A673 (cell line): ENCODE measurements at regions not wholly inside any gene's neighbourhood (a gene's known extent, or its start where the extent isn't known, plus 50 kb on each side); places are given as distances from the start of the nearest gene placed in this dataset.

Experiments used
- BruUV-seq: library from RNA; stranded (reverse); fragments of 400-500 nt; replicated peaks from 2 replicates; lab custom pipeline; 2021; lab: Mats Ljungman, UMichigan
- CTCF ChIA-PET: fragments of 300-600 bp; sonication (Branson Sonifier 250); formaldehyde crosslinking; loops from one replicate; lab custom pipeline; 2022; ENCODE audit warnings: antibody characterized with exemption; lab: Charles Lee
- POLR2A ChIA-PET: fragments of 300-600 bp; sonication (Branson Sonifier 250); formaldehyde crosslinking; loops from one replicate; lab custom pipeline; 2022; ENCODE audit warnings: antibody characterized with exemption; ENCODE audit not compliant: low non-redundant PET; lab: Charles Lee
- DNase-seq: peaks from one replicate; pipeline ENCODE4 v3.0.0-alpha.2; 2015; ENCODE audit warnings: low spot score
- H3K27ac ChIP-seq: fragments of 200-600 bp; sonication (generic); 2 replicates; pipeline ENCODE4 v1.5.1; 2016; ENCODE audit warnings: mixed run types, low read depth, mild to moderate bottlenecking, mixed read lengths, antibody characterized with exemption, low read length; ENCODE audit not compliant: poor library complexity, severe bottlenecking
- H3K27me3 ChIP-seq: fragments of 200-600 bp; sonication (generic); replicated peaks from 2 replicates; pipeline ENCODE4 v1.6.1; 2017; ENCODE audit warnings: mixed run types, low read depth, mild to moderate bottlenecking, mixed read lengths, antibody characterized with exemption, low read length; ENCODE audit not compliant: insufficient read depth, poor library complexity
- H3K36me3 ChIP-seq: fragments of 200-600 bp; sonication (generic); 2 replicates; pipeline ENCODE4 v1.6.1; 2016; ENCODE audit warnings: mixed run types, mild to moderate bottlenecking, mixed read lengths, antibody characterized with exemption, low read length; ENCODE audit not compliant: insufficient read depth, poor library complexity, severe bottlenecking
- H3K4me1 ChIP-seq: fragments of 200-600 bp; sonication (generic); 2 replicates; pipeline ENCODE4 v1.6.1; 2017; ENCODE audit warnings: mixed run types, mild to moderate bottlenecking, mixed read lengths, antibody characterized with exemption, low read length; ENCODE audit not compliant: insufficient read depth, poor library complexity, severe bottlenecking
- H3K4me3 ChIP-seq: fragments of 200-600 bp; sonication (generic); 2 replicates; pipeline ENCODE4 v1.5.1; 2016; ENCODE audit warnings: low read depth, mixed run types, mild to moderate bottlenecking, mixed read lengths, low read length; ENCODE audit not compliant: poor library complexity, severe bottlenecking
- H3K9me3 ChIP-seq: fragments of 200-600 bp; sonication (generic); 2 replicates; pipeline ENCODE4 v1.6.1; 2016; ENCODE audit warnings: mixed run types, low read depth, mild to moderate bottlenecking, mixed read lengths, antibody characterized with exemption, low read length; ENCODE audit not compliant: poor library complexity, severe bottlenecking
- EZH2 ChIP-seq: fragments of 200-600 bp; sonication (generic); IDR thresholded peaks from 2 replicates; pipeline ENCODE4 v1.6.1; 2017; ENCODE audit warnings: borderline replicate concordance, low read depth, mild to moderate bottlenecking, mixed read lengths, antibody characterized with exemption, low read length; ENCODE audit not compliant: poor library complexity, severe bottlenecking
- intact Hi-C: fragments of 100-400 bp; cut with micrococcal nuclease; formaldehyde crosslinking; loops from one replicate; pipeline ENCODE4 v1.10.0; 2022; ENCODE audit not compliant: unreplicated experiment
- TF ChIP-seq, protein P1 (sequence below): fragments of 300-800, 200-600 bp; sonication (generic); conservative IDR thresholded peaks from 2 replicates; pipeline ENCODE4 v1.5.1; 2017; ENCODE audit warnings: low read depth, mild to moderate bottlenecking, antibody characterized with exemption, low read length, moderate library complexity, mixed read lengths

DNA sequence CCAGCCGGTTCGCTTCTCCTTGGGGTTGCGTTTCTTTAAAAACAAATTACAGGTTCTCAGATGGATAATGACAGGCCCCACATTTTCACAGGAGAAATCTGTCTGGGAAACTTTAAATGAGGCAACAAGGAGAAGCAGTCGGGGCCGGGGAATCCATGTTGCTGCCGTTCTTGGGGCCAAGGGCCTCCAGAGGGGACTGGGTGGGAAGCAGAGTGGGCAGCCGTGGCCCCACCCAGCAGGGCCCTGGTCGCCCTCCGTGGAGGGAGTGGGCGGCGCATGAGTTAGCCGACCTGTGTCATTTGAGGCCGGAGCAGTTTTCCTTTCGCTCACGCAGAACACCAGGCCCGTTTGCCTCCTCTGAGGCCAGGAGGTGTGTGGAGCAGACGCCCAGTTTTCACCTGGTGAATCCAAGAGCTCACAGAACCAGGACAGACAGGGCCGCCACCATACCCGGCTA, 207.7 kb upstream of the CIBAR2 start:
- BruUV-seq, result no TSS peak
- no peak for DNase-seq
- no peaks in the 10 kb centered on the region for H3K27me3 ChIP-seq
- H3K9me3 ChIP-seq, result no peaks in the 10 kb centered on the region
- POLR2A ChIA-PET, result no interaction called here
- H3K27ac ChIP-seq, result no peak overlapping the region
- no peaks in the 10 kb centered on the region for H3K36me3 ChIP-seq
- no peak overlapping the region for H3K4me3 ChIP-seq
- TF ChIP-seq EZH2, result no peak
- TF ChIP-seq, protein P1, sequence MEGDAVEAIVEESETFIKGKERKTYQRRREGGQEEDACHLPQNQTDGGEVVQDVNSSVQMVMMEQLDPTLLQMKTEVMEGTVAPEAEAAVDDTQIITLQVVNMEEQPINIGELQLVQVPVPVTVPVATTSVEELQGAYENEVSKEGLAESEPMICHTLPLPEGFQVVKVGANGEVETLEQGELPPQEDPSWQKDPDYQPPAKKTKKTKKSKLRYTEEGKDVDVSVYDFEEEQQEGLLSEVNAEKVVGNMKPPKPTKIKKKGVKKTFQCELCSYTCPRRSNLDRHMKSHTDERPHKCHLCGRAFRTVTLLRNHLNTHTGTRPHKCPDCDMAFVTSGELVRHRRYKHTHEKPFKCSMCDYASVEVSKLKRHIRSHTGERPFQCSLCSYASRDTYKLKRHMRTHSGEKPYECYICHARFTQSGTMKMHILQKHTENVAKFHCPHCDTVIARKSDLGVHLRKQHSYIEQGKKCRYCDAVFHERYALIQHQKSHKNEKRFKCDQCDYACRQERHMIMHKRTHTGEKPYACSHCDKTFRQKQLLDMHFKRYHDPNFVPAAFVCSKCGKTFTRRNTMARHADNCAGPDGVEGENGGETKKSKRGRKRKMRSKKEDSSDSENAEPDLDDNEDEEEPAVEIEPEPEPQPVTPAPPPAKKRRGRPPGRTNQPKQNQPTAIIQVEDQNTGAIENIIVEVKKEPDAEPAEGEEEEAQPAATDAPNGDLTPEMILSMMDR, result no peak
- intact Hi-C loops, result no loop called here
- CTCF ChIA-PET, result no interaction called here
- peaks cover 8% of the 10 kb centered on the region for H3K4me1 ChIP-seq

DNA sequence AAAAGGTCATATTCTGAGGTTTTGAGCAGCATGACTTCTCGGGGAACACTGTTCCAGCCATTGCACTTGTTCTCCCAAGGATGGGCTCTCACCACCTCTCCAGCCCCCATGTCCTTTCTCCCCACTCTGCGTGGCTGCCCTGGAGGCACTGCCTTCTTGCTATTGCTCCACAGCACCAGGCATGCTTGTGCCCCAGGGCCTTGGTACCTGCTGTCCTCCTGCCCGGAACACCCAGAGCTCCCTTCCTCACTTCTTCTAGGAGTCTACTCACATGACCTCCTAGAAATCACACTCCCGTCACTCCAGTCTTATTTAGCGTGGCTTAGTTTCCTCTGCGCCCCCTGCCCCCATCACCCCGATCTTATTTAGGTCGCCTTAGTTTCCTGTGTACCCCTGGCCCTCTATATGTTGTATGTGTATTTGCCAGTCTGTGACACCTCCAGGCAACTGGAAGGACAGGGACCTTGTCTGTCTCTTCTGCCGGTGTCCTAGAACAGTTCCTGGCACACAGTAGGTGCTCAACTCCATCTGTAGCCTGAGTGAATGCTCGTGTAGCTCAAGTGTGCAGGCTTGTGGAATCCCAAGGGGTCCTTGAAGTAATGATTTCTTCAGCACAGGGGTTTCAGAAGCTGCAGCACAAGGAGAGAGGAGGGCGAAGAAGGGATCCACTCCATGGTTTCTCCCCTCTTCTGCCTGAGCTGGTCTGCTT, 208.6 kb upstream of the CIBAR2 start:
- CTCF ChIA-PET, result no interaction called here

DNA sequence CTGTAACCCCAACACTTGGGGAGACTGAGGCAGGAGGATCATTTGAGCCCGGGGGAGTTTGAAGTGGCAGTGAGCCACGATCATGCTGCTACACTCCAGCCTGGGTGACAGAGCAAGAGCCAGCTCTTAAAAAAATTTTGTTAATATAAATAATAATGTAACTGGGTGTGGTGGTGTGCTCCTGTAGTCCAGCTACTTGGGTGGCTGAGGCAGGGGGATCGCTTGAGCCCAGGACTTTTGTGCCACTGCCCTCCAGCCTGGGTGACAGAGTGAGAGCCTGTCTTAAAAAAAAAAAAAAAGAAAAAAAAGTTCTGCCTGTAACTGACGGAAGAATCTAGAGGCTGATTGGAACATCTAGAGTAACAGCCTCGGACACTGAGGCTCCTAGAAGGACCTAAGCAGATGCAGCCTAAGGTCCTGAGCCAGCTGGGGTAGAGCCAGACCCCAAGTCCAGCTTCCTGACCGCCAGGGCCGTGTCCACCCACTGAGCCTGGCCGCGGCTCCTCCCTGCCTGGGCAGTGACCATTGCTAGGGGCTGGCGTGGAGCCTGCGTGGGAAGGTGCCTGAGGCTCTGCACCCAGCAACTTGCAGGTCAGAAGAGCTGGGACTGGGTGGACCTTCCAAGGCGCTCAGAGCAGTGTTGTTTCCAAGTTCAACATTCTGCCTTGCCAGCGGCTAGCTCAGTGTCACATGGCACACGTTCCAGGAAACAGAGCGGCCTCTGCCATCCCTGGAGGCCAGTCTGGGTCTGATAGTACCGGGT, 209.4 kb upstream of the CIBAR2 start:
- intact Hi-C loops, result no loop called here
- Histone ChIP-seq H3K27me3 (no peaks in the 10 kb centered on the region), H3K36me3 (no peaks in the 10 kb centered on the region), H3K4me3 (no peak overlapping the region), H3K27ac (peak overlapping the region; percentile 2), H3K4me1 (peaks cover 13% of the 10 kb centered on the region), H3K9me3 (no peaks in the 10 kb centered on the region)
- ChIA-PET POLR2A (no interaction called here), CTCF (no interaction called here)
- no peak for TF ChIP-seq EZH2
- TF ChIP-seq, protein P1, result no peak
- DNase-seq, result no peak
- BruUV-seq, result no TSS peak

More for the DNA sequence above, 208.6 kb upstream of the CIBAR2 start:
- BruUV-seq, result no TSS peak
- H3K27ac ChIP-seq, result peak overlapping the region; percentile 2
- POLR2A ChIA-PET, result no interaction called here
- DNase-seq, result no peak
- H3K4me3 ChIP-seq, result no peak overlapping the region
- H3K4me1 ChIP-seq, result peaks cover 8% of the 10 kb centered on the region
- TF ChIP-seq, protein P1, result no peak
- no peak for TF ChIP-seq EZH2
- no peaks in the 10 kb centered on the region for H3K27me3 ChIP-seq
- no peaks in the 10 kb centered on the region for H3K9me3 ChIP-seq
- intact Hi-C loops, result no loop called here
- H3K36me3 ChIP-seq, result no peaks in the 10 kb centered on the region
